ENCODE measurements at regions not wholly inside any gene's neighbourhood (a gene's known extent, or its start where the extent isn't known, plus 50 kb on each side); places are given as distances from the start of the nearest gene placed in this dataset.
"Not testable (repeated sequence)": the region's sequence is repeated elsewhere in the genome, so short reads cannot be mapped to it uniquely, and the experiment has no call there.

GRCh38 chr12:90823859-90824258 is 131.1 kb downstream of the CCER1 start:
- Mint-ChIP-seq H3K27ac (ENCODE audit: low read depth) (no peak overlapping the region), H3K36me3 (ENCODE audit: insufficient read depth) (no peaks in the 10 kb centered on the region), H3K9me3 (no peaks in the 10 kb centered on the region), H3K4me3 (no peak overlapping the region), H3K4me1 (no peaks in the 10 kb centered on the region), H3K27me3 (no peaks in the 10 kb centered on the region)
- ATAC-seq (replicated peaks; ENCODE audit: extremely low read depth, poor library complexity, severe bottlenecking) (no peak), DNase-seq (ENCODE audit: low spot score in 2 of 2) (no peak)

GRCh38 chr12:90819709-90820108 is 135.3 kb downstream of the CCER1 start:
- Mint-ChIP-seq H3K4me1 (no peaks in the 10 kb centered on the region), H3K27ac (ENCODE audit: low read depth) (no peak overlapping the region), H3K4me3 (no peak overlapping the region), H3K36me3 (ENCODE audit: insufficient read depth) (peaks cover 1% of the 10 kb centered on the region), H3K9me3 (peaks cover 4% of the 10 kb centered on the region), H3K27me3 (no peaks in the 10 kb centered on the region)
- ATAC-seq (replicated peaks; ENCODE audit: extremely low read depth, poor library complexity, severe bottlenecking) (no peak), DNase-seq (ENCODE audit: low spot score in 2 of 2) (no peak)

- DNase-seq (ENCODE audit: low spot score in 2 of 2), result no peak
- no peaks in the 10 kb centered on the region for H3K4me1 Mint-ChIP-seq
Measured at GRCh38 chr12:90816353-90817089, 138.5 kb downstream of the CCER1 start.

GRCh38 chr12:90809940-90810339 is 145.0 kb downstream of the CCER1 start:
- H3K4me1 Mint-ChIP-seq, result no peaks in the 10 kb centered on the region
- H3K4me3 Mint-ChIP-seq, result no peak overlapping the region
- H3K9me3 Mint-ChIP-seq, result no peaks in the 10 kb centered on the region
- H3K36me3 Mint-ChIP-seq (ENCODE audit: insufficient read depth), result no peaks in the 10 kb centered on the region
- H3K27ac Mint-ChIP-seq (ENCODE audit: low read depth), result no peak overlapping the region
- DNase-seq (ENCODE audit: low spot score in 2 of 2) (no peak), ATAC-seq (replicated peaks; ENCODE audit: extremely low read depth, poor library complexity, severe bottlenecking) (no peak)
- no peaks in the 10 kb centered on the region for H3K27me3 Mint-ChIP-seq

More at GRCh38 chr12:90816353-90817089, 138.5 kb downstream of the CCER1 start:
- Mint-ChIP-seq H3K27me3 (no peaks in the 10 kb centered on the region), H3K9me3 (peaks cover 4% of the 10 kb centered on the region), H3K4me3 (no peak overlapping the region), H3K36me3 (ENCODE audit: insufficient read depth) (peaks cover 1% of the 10 kb centered on the region), H3K27ac (ENCODE audit: low read depth) (no peak overlapping the region)
- ATAC-seq (replicated peaks; ENCODE audit: extremely low read depth, poor library complexity, severe bottlenecking), result no peak

GRCh38 chr12:90808568-90808967 is 146.4 kb downstream of the CCER1 start:
- Mint-ChIP-seq H3K4me1 (no peaks in the 10 kb centered on the region), H3K4me3 (no peak overlapping the region), H3K36me3 (ENCODE audit: insufficient read depth) (no peaks in the 10 kb centered on the region), H3K27me3 (no peaks in the 10 kb centered on the region), H3K9me3 (no peaks in the 10 kb centered on the region), H3K27ac (ENCODE audit: low read depth) (no peak overlapping the region)
- no peak for DNase-seq (ENCODE audit: low spot score in 2 of 2)
- no peak for ATAC-seq (replicated peaks; ENCODE audit: extremely low read depth, poor library complexity, severe bottlenecking)

GRCh38 chr12:90802727-90803126 is 152.2 kb downstream of the CCER1 start:
- H3K36me3 Mint-ChIP-seq (ENCODE audit: insufficient read depth), result no peaks in the 10 kb centered on the region
- no peaks in the 10 kb centered on the region for H3K27me3 Mint-ChIP-seq
- DNase-seq (ENCODE audit: low spot score in 2 of 2) (no peak), ATAC-seq (replicated peaks; ENCODE audit: extremely low read depth, poor library complexity, severe bottlenecking) (no peak)
- no peak overlapping the region for H3K4me3 Mint-ChIP-seq
- H3K4me1 Mint-ChIP-seq, result no peaks in the 10 kb centered on the region
- no peaks in the 10 kb centered on the region for H3K9me3 Mint-ChIP-seq
- H3K27ac Mint-ChIP-seq (ENCODE audit: low read depth), result no peak overlapping the region

- no peak for DNase-seq (ENCODE audit: low spot score in 2 of 2)
- no peaks in the 10 kb centered on the region for H3K27me3 Mint-ChIP-seq
- no peak for ATAC-seq (replicated peaks; ENCODE audit: extremely low read depth, poor library complexity, severe bottlenecking)
- H3K9me3 Mint-ChIP-seq, result no peaks in the 10 kb centered on the region
- no peak overlapping the region for H3K4me3 Mint-ChIP-seq
- no peak overlapping the region for H3K27ac Mint-ChIP-seq (ENCODE audit: low read depth)
- H3K36me3 Mint-ChIP-seq (ENCODE audit: insufficient read depth), result no peaks in the 10 kb centered on the region
- H3K4me1 Mint-ChIP-seq, result no peaks in the 10 kb centered on the region
Measured at GRCh38 chr12:90801776-90802175, 153.2 kb downstream of the CCER1 start.

GRCh38 chr12:90794212-90794611 is 160.8 kb downstream of the CCER1 start:
- Mint-ChIP-seq H3K4me3 (no peak overlapping the region), H3K27ac (ENCODE audit: low read depth) (no peak overlapping the region), H3K27me3 (no peaks in the 10 kb centered on the region), H3K9me3 (no peaks in the 10 kb centered on the region), H3K36me3 (ENCODE audit: insufficient read depth) (no peaks in the 10 kb centered on the region), H3K4me1 (no peaks in the 10 kb centered on the region)
- DNase-seq (ENCODE audit: low spot score in 2 of 2) (no peak), ATAC-seq (replicated peaks; ENCODE audit: extremely low read depth, poor library complexity, severe bottlenecking) (no peak)

GRCh38 chr12:90792718-90793117 is 162.3 kb downstream of the CCER1 start:
- not testable (repeated sequence) for H3K36me3 Mint-ChIP-seq (ENCODE audit: insufficient read depth); H3K9me3 Mint-ChIP-seq; H3K4me1 Mint-ChIP-seq; DNase-seq (ENCODE audit: low spot score in 2 of 2); H3K27ac Mint-ChIP-seq (ENCODE audit: low read depth); H3K4me3 Mint-ChIP-seq; H3K27me3 Mint-ChIP-seq; ATAC-seq (replicated peaks; ENCODE audit: extremely low read depth, poor library complexity, severe bottlenecking)

GRCh38 chr12:90791445-90791844 is 163.5 kb downstream of the CCER1 start:
- Mint-ChIP-seq H3K4me3 (no peak overlapping the region), H3K27ac (ENCODE audit: low read depth) (no peak overlapping the region), H3K27me3 (no peaks in the 10 kb centered on the region), H3K36me3 (ENCODE audit: insufficient read depth) (no peaks in the 10 kb centered on the region), H3K4me1 (no peaks in the 10 kb centered on the region), H3K9me3 (no peaks in the 10 kb centered on the region)
- ATAC-seq (replicated peaks; ENCODE audit: extremely low read depth, poor library complexity, severe bottlenecking) (no peak), DNase-seq (ENCODE audit: low spot score in 2 of 2) (no peak)

GRCh38 chr12:90790747-90791146 is 164.2 kb downstream of the CCER1 start:
- peaks cover 6% of the 10 kb centered on the region for H3K9me3 Mint-ChIP-seq

GRCh38 chr12:90773491-90773890 is 181.5 kb downstream of the CCER1 start:
- Mint-ChIP-seq H3K4me3 (no peak overlapping the region), H3K27me3 (no peaks in the 10 kb centered on the region), H3K36me3 (ENCODE audit: insufficient read depth) (no peaks in the 10 kb centered on the region), H3K4me1 (no peaks in the 10 kb centered on the region), H3K9me3 (no peaks in the 10 kb centered on the region), H3K27ac (ENCODE audit: low read depth) (no peak overlapping the region)
- DNase-seq (ENCODE audit: low spot score in 2 of 2) (no peak), ATAC-seq (replicated peaks; ENCODE audit: extremely low read depth, poor library complexity, severe bottlenecking) (no peak)

More at GRCh38 chr12:90790747-90791146, 164.2 kb downstream of the CCER1 start:
- DNase-seq (ENCODE audit: low spot score in 2 of 2) (no peak), ATAC-seq (replicated peaks; ENCODE audit: extremely low read depth, poor library complexity, severe bottlenecking) (no peak)
- Mint-ChIP-seq H3K27ac (ENCODE audit: low read depth) (no peak overlapping the region), H3K4me1 (no peaks in the 10 kb centered on the region), H3K27me3 (no peaks in the 10 kb centered on the region), H3K4me3 (no peak overlapping the region), H3K36me3 (ENCODE audit: insufficient read depth) (no peaks in the 10 kb centered on the region)

- H3K36me3 Mint-ChIP-seq (ENCODE audit: insufficient read depth), result no peaks in the 10 kb centered on the region
- DNase-seq (ENCODE audit: low spot score in 2 of 2) (no peak), ATAC-seq (replicated peaks; ENCODE audit: extremely low read depth, poor library complexity, severe bottlenecking) (no peak)
- H3K27me3 Mint-ChIP-seq, result no peaks in the 10 kb centered on the region
- peaks cover 10% of the 10 kb centered on the region for H3K9me3 Mint-ChIP-seq
- no peak overlapping the region for H3K4me3 Mint-ChIP-seq
- no peaks in the 10 kb centered on the region for H3K4me1 Mint-ChIP-seq
- H3K27ac Mint-ChIP-seq (ENCODE audit: low read depth), result no peak overlapping the region
Measured at GRCh38 chr12:90770861-90771260, 184.1 kb downstream of the CCER1 start.

Data from central memory CD8-positive, alpha-beta T cell (primary cell).